HEK293 (cell line): ENCODE measurements at regions not wholly inside any gene's neighbourhood (a gene's known extent, or its start where the extent isn't known, plus 50 kb on each side); places are given as distances from the start of the nearest gene placed in this dataset.

Experiments
- CTCF ChIA-PET: fragments of 350-600 bp; formaldehyde crosslinking; extraction: SDS; loops from one replicate; lab custom pipeline; 2021; ENCODE audit warnings: antibody characterized with exemption; lab: Yijun Ruan, JAX
- POLR2A ChIA-PET: fragments of 300-600 bp; formaldehyde crosslinking; extraction: SDS; loops from one replicate; lab custom pipeline; 2020; ENCODE audit warnings: antibody characterized with exemption, inconsistent platforms; lab: Yijun Ruan, JAX
- H3K27ac ChIP-seq: fragments of 200-500 bp; sonication (Bioruptor generic); 2 replicates; pipeline ENCODE4 v1.5.1; 2014; ENCODE audit warnings: low read depth, low read length, control low read depth, inconsistent platforms; ENCODE audit errors: extremely low read depth
- H3K36me3 ChIP-seq, 2 experiments: fragments of 200-500 bp in 1 of 2; sonication (Bioruptor generic) in 1 of 2; 1 replicate in 1 of 2; 2 replicates in 1 of 2; pipeline ENCODE4 v1.5.1; 2014 to 2017; ENCODE audit warnings: inconsistent platforms in 2 of 2, low read length in 2 of 2; ENCODE audit not compliant: control insufficient read depth in 2 of 2, insufficient read depth in 1 of 2
- H3K4me1 ChIP-seq: fragments of 200-500 bp; sonication (Bioruptor generic); 2 replicates; pipeline ENCODE4 v1.5.1; 2014; ENCODE audit warnings: mild to moderate bottlenecking, low read length, inconsistent platforms; ENCODE audit not compliant: control insufficient read depth, insufficient read depth
- H3K4me3 ChIP-seq: 2 replicates; pipeline ENCODE4 v1.5.1; 2011; ENCODE audit warnings: low read depth, mild to moderate bottlenecking, control low read depth, low read length, moderate library complexity
- H3K9me3 ChIP-seq: fragments of 200-500 bp; sonication (Bioruptor generic); 2 replicates; pipeline ENCODE4 v1.5.1; 2014; ENCODE audit warnings: low read depth, low read length, inconsistent platforms; ENCODE audit not compliant: control insufficient read depth, insufficient read depth
- GLIS1 ChIP-seq: fragments of 450-650 bp; formaldehyde crosslinking; IDR thresholded peaks from 2 replicates; pipeline ENCODE4 v1.5.1; 2016; ENCODE audit warnings: missing biosample characterization, missing genetic modification characterization
- REPIN1 ChIP-seq: fragments of 450-650 bp; formaldehyde crosslinking; IDR thresholded peaks from 2 replicates; pipeline ENCODE4 v1.5.1; 2017; ENCODE audit warnings: missing biosample characterization, missing genetic modification characterization, low read depth
- SALL2 ChIP-seq: fragments of 450-650 bp; formaldehyde crosslinking; IDR thresholded peaks from 2 replicates; pipeline ENCODE4 v1.5.0; 2017; ENCODE audit warnings: missing biosample characterization, mild to moderate bottlenecking, missing genetic modification characterization, borderline replicate concordance
- SCRT1 ChIP-seq: fragments of 450-650 bp; formaldehyde crosslinking; IDR thresholded peaks from 2 replicates; pipeline ENCODE4 v1.5.1; 2016; ENCODE audit warnings: missing biosample characterization, missing genetic modification characterization, borderline replicate concordance
- WT1 ChIP-seq: fragments of 450-650 bp; formaldehyde crosslinking; IDR thresholded peaks from 2 replicates; pipeline ENCODE4 v1.5.1; 2016; ENCODE audit warnings: missing biosample characterization, missing genetic modification characterization
- ZFP3 ChIP-seq: fragments of 450-650 bp; formaldehyde crosslinking; IDR thresholded peaks from 2 replicates; pipeline ENCODE4 v1.5.1; 2016; ENCODE audit warnings: low read depth, missing biosample characterization, missing genetic modification characterization
- ZFP37 ChIP-seq: fragments of 450-650 bp; formaldehyde crosslinking; IDR thresholded peaks from 2 replicates; pipeline ENCODE4 v1.5.1; 2016; ENCODE audit warnings: missing biosample characterization, missing genetic modification characterization
- ZNF133 ChIP-seq: fragments of 450-650 bp; formaldehyde crosslinking; IDR thresholded peaks from 2 replicates; pipeline ENCODE4 v1.5.1; 2016; ENCODE audit warnings: missing biosample characterization, missing genetic modification characterization
- ZNF157 ChIP-seq: fragments of 450-650 bp; formaldehyde crosslinking; IDR thresholded peaks from 2 replicates; pipeline ENCODE4 v1.5.1; 2016; ENCODE audit warnings: missing biosample characterization, missing genetic modification characterization
- ZNF202 ChIP-seq: fragments of 450-650 bp; formaldehyde crosslinking; IDR thresholded peaks from 2 replicates; pipeline ENCODE4 v1.5.1; 2016; ENCODE audit warnings: missing biosample characterization, missing genetic modification characterization, borderline replicate concordance
- ZNF311 ChIP-seq: fragments of 450-650 bp; formaldehyde crosslinking; IDR thresholded peaks from 2 replicates; pipeline ENCODE4 v1.5.1; 2017; ENCODE audit warnings: missing biosample characterization, missing genetic modification characterization, borderline replicate concordance
- ZNF335 ChIP-seq: fragments of 450-650 bp; formaldehyde crosslinking; conservative IDR thresholded peaks from 2 replicates; pipeline ENCODE4 v1.5.1; 2016; ENCODE audit warnings: missing biosample characterization, missing genetic modification characterization
- ZNF350 ChIP-seq: fragments of 450-650 bp; formaldehyde crosslinking; IDR thresholded peaks from 2 replicates; pipeline ENCODE4 v1.5.0; 2017; ENCODE audit warnings: missing biosample characterization, mild to moderate bottlenecking, missing genetic modification characterization
- ZNF423 ChIP-seq: fragments of 450-650 bp; formaldehyde crosslinking; IDR thresholded peaks from 2 replicates; pipeline ENCODE4 v1.5.1; 2016; ENCODE audit warnings: missing biosample characterization, missing genetic modification characterization
- ZNF426 ChIP-seq: fragments of 450-650 bp; formaldehyde crosslinking; IDR thresholded peaks from 2 replicates; pipeline ENCODE4 v1.5.1; 2017; ENCODE audit warnings: missing biosample characterization, missing genetic modification characterization, mild to moderate bottlenecking, inconsistent platforms, moderate library complexity
- ZNF558 ChIP-seq: fragments of 450-650 bp; formaldehyde crosslinking; IDR thresholded peaks from 2 replicates; pipeline ENCODE4 v1.5.1; 2016; ENCODE audit warnings: missing biosample characterization, missing genetic modification characterization
- ZNF560 ChIP-seq: fragments of 450-650 bp; formaldehyde crosslinking; IDR thresholded peaks from 2 replicates; pipeline ENCODE4 v1.5.1; 2017; ENCODE audit warnings: missing biosample characterization, missing genetic modification characterization, borderline replicate concordance
- ZNF664 ChIP-seq: fragments of 450-650 bp; formaldehyde crosslinking; IDR thresholded peaks from 2 replicates; pipeline ENCODE4 v1.5.1; 2016; ENCODE audit warnings: missing biosample characterization, missing genetic modification characterization
- ZNF792 ChIP-seq: fragments of 450-650 bp; formaldehyde crosslinking; IDR thresholded peaks from 2 replicates; pipeline ENCODE4 v1.5.1; 2016; ENCODE audit warnings: missing biosample characterization, missing genetic modification characterization
- TF ChIP-seq, protein P1 (sequence below): fragments of 450-650 bp; formaldehyde crosslinking; IDR thresholded peaks from 2 replicates; pipeline ENCODE4 v1.5.1; 2016; ENCODE audit warnings: missing biosample characterization, missing genetic modification characterization
- TF ChIP-seq, protein P2 (sequence below): fragments of 450-650 bp; formaldehyde crosslinking; IDR thresholded peaks from 2 replicates; pipeline ENCODE4 v1.5.1; 2016; ENCODE audit warnings: missing biosample characterization, missing genetic modification characterization
- TF ChIP-seq, protein P3 (sequence below): fragments of 450-650 bp; formaldehyde crosslinking; IDR thresholded peaks from 2 replicates; pipeline ENCODE4 v1.5.1; 2016; ENCODE audit warnings: missing biosample characterization, missing genetic modification characterization
- TF ChIP-seq, protein P4 (sequence below): fragments of 450-650 bp; formaldehyde crosslinking; IDR thresholded peaks from 2 replicates; pipeline ENCODE4 v1.5.1; 2016; ENCODE audit warnings: missing biosample characterization, missing genetic modification characterization
- TF ChIP-seq, protein P5 (sequence below): fragments of 450-650 bp; formaldehyde crosslinking; IDR thresholded peaks from 2 replicates; pipeline ENCODE4 v1.5.1; 2016; ENCODE audit warnings: missing biosample characterization, missing genetic modification characterization
- TF ChIP-seq, protein P6 (sequence below): fragments of 450-650 bp; formaldehyde crosslinking; IDR thresholded peaks from 2 replicates; pipeline ENCODE4; 2016; ENCODE audit warnings: missing biosample characterization, missing genetic modification characterization
- TF ChIP-seq, protein P7 (sequence below): fragments of 450-650 bp; formaldehyde crosslinking; IDR thresholded peaks from 2 replicates; pipeline ENCODE4 v1.5.1; 2016; ENCODE audit warnings: missing biosample characterization, missing genetic modification characterization

DNA sequence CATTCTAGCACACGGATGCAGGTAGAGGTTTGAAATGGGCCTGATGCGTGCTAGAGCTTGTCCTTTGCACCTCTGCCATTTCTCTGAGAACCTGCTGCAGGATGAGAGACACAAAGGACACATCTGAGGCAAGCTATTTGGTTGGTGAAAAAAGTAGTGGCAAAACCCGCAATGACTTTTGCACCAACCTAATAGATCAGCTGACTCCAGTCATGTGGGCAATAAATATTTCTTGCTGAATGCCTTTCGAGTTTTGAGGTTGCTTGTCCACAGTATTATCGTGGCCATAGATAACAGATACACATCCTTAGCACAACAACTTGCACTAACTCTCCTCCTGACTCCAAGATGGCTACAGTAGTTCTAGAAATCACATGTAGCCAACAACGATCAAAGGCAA, 57.8 kb upstream of the ZNF423 start:
- CTCF ChIA-PET: interaction anchor here (2.0 kb wide), 1 partner anchor 9 kb away, joined by 9 read pairs; no protein-coding TSS in a partner anchor
- Histone ChIP-seq H3K4me3 (no peak overlapping the region), H3K27ac (no peak overlapping the region), H3K4me1 (no peaks in the 10 kb centered on the region), H3K36me3 (no peaks in the 10 kb centered on the region), H3K9me3 (no peaks in the 10 kb centered on the region)
- POLR2A ChIA-PET: no interaction called here
- no peak for TF ChIP-seq ZFP3
- TF ChIP-seq ZNF560 (tag by site-specific recombination): no peak
- no peak for TF ChIP-seq SALL2 (tag by site-specific recombination)
- TF ChIP-seq SCRT1 (tag by site-specific recombination): no peak
- TF ChIP-seq, protein P1, sequence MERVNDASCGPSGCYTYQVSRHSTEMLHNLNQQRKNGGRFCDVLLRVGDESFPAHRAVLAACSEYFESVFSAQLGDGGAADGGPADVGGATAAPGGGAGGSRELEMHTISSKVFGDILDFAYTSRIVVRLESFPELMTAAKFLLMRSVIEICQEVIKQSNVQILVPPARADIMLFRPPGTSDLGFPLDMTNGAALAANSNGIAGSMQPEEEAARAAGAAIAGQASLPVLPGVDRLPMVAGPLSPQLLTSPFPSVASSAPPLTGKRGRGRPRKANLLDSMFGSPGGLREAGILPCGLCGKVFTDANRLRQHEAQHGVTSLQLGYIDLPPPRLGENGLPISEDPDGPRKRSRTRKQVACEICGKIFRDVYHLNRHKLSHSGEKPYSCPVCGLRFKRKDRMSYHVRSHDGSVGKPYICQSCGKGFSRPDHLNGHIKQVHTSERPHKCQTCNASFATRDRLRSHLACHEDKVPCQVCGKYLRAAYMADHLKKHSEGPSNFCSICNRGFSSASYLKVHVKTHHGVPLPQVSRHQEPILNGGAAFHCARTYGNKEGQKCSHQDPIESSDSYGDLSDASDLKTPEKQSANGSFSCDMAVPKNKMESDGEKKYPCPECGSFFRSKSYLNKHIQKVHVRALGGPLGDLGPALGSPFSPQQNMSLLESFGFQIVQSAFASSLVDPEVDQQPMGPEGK (tag by site-specific recombination): no peak
- TF ChIP-seq WT1 (tag by site-specific recombination): no peak
- no peak for TF ChIP-seq ZNF311 (tag by site-specific recombination)
- no peak for TF ChIP-seq GLIS1 (tag by site-specific recombination)
- TF ChIP-seq, protein P2, sequence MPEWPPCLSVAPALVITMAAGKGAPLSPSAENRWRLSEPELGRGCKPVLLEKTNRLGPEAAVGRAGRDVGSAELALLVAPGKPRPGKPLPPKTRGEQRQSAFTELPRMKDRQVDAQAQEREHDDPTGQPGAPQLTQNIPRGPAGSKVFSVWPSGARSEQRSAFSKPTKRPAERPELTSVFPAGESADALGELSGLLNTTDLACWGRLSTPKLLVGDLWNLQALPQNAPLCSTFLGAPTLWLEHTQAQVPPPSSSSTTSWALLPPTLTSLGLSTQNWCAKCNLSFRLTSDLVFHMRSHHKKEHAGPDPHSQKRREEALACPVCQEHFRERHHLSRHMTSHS (tag by site-specific recombination): no peak
- TF ChIP-seq, protein P3, sequence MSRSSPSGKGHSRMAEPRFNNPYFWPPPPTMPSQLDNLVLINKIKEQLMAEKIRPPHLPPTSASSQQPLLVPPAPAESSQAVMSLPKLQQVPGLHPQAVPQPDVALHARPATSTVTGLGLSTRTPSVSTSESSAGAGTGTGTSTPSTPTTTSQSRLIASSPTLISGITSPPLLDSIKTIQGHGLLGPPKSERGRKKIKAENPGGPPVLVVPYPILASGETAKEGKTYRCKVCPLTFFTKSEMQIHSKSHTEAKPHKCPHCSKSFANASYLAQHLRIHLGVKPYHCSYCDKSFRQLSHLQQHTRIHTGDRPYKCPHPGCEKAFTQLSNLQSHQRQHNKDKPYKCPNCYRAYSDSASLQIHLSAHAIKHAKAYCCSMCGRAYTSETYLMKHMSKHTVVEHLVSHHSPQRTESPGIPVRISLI (tag by site-specific recombination): no peak
- TF ChIP-seq ZNF350 (tag by site-specific recombination): no peak
- TF ChIP-seq ZNF157 (tag by site-specific recombination): no peak
- TF ChIP-seq, protein P4, sequence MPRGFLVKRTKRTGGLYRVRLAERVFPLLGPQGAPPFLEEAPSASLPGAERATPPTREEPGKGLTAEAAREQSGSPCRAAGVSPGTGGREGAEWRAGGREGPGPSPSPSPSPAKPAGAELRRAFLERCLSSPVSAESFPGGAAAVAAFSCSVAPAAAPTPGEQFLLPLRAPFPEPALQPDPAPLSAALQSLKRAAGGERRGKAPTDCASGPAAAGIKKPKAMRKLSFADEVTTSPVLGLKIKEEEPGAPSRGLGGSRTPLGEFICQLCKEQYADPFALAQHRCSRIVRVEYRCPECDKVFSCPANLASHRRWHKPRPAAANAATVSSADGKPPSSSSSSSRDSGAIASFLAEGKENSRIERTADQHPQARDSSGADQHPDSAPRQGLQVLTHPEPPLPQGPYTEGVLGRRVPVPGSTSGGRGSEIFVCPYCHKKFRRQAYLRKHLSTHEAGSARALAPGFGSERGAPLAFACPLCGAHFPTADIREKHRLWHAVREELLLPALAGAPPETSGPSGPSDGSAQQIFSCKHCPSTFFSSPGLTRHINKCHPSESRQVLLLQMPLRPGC (tag by site-specific recombination): no peak
- TF ChIP-seq, protein P5, sequence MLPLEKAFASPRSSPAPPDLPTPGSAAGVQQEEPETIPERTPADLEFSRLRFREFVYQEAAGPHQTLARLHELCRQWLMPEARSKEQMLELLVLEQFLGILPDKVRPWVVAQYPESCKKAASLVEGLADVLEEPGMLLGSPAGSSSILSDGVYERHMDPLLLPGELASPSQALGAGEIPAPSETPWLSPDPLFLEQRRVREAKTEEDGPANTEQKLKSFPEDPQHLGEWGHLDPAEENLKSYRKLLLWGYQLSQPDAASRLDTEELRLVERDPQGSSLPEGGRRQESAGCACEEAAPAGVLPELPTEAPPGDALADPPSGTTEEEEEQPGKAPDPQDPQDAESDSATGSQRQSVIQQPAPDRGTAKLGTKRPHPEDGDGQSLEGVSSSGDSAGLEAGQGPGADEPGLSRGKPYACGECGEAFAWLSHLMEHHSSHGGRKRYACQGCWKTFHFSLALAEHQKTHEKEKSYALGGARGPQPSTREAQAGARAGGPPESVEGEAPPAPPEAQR (tag by site-specific recombination): no peak
- TF ChIP-seq ZNF792 (tag by site-specific recombination): no peak
- TF ChIP-seq ZNF426 (tag by site-specific recombination): no peak
- TF ChIP-seq, protein P6, sequence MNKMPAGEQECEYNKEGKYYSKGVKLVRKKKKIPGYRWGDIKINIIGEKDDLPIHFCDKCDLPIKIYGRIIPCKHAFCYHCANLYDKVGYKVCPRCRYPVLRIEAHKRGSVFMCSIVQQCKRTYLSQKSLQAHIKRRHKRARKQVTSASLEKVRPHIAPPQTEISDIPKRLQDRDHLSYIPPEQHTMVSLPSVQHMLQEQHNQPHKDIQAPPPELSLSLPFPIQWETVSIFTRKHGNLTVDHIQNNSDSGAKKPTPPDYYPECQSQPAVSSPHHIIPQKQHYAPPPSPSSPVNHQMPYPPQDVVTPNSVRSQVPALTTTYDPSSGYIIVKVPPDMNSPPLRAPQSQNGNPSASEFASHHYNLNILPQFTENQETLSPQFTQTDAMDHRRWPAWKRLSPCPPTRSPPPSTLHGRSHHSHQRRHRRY: no peak

DNA sequence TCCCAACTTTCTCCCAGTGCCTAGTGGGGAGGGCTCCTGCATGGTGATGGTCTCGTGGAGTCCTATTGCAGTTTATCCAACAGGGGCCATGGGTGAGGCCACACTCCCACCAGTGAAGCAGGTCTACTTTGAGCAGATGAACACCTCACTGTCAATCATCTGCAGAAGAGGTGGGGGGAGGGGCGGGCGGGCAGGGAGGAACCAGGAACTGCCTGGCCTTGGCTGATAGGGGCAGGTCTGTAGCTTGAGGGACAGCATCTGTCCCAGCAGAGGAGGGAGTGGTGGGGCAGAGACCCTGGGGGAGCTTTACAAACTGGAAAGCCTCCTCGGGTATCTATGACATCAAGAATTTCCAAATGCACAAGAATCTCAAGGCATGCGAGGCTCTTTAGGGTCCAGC, 58.7 kb upstream of the ZNF423 start:
- POLR2A ChIA-PET: no interaction called here
- no peaks in the 10 kb centered on the region for H3K36me3 ChIP-seq
- H3K27ac ChIP-seq: no peak overlapping the region
- no peak overlapping the region for H3K4me3 ChIP-seq
- H3K9me3 ChIP-seq: no peaks in the 10 kb centered on the region
- no peaks in the 10 kb centered on the region for H3K4me1 ChIP-seq
- CTCF ChIA-PET: no interaction called here
- TF ChIP-seq ZNF202 (no peak), ZNF133 (tag by site-specific recombination) (no peak), ZNF335 (no peak), ZNF664 (no peak), ZNF423 (no peak), ZNF558 (tag by site-specific recombination) (no peak), ZFP37 (tag by site-specific recombination) (no peak), WT1 (tag by site-specific recombination) (no peak), REPIN1 (tag by site-specific recombination) (no peak)
- TF ChIP-seq, protein P7, sequence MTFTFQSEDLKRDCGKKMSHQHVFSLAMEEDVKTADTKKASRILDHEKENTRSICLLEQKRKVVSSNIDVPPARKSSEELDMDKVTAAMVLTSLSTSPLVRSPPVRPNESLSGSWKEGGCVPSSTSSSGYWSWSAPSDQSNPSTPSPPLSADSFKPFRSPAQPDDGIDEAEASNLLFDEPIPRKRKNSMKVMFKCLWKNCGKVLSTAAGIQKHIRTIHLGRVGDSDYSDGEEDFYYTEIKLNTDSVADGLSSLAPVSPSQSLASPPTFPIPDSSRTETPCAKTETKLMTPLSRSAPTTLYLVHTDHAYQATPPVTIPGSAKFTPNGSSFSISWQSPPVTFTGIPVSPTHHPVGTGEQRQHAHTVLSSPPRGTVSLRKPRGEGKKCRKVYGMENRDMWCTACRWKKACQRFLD (tag by site-specific recombination): no peak
